OCI-LY3 (cell line): ENCODE measurements at regions not wholly inside any gene's neighbourhood (a gene's known extent, or its start where the extent isn't known, plus 50 kb on each side); places are given as distances from the start of the nearest gene placed in this dataset.

Source experiments
- H2AFZ ChIP-seq: fragments of 200-600, 300-600 bp; shearing (Covaris generic); 2 replicates; pipeline ENCODE4 v1.6.0; 2014; ENCODE audit warnings: antibody characterized with exemption, low read depth, low read length
- H3K27ac ChIP-seq: fragments of 200-600, 300-600 bp; sonication (generic); 2 replicates; pipeline ENCODE4 v1.5.1; 2014; ENCODE audit warnings: mild to moderate bottlenecking, low read length, moderate library complexity, mixed read lengths
- H3K27me3 ChIP-seq: fragments of 200-600, 300-600 bp; sonication (generic); 2 replicates; pipeline ENCODE4 v1.6.1; 2014; ENCODE audit warnings: low read depth, low read length, mixed read lengths
- H3K36me3 ChIP-seq: fragments of 200-600, 300-600 bp; sonication (generic); replicated peaks from 2 replicates; pipeline ENCODE3; 2014; ENCODE audit warnings: low read depth, low read length, mixed read lengths
- H3K4me1 ChIP-seq: fragments of 300-600, 200-600 bp; sonication (generic); 2 replicates; pipeline ENCODE4 v1.6.1; 2014; ENCODE audit warnings: low read length, mixed read lengths
- H3K4me2 ChIP-seq: fragments of 200-600, 300-600 bp; sonication (generic); 2 replicates; pipeline ENCODE4 v1.6.1; 2014; ENCODE audit warnings: low read length, mixed read lengths
- H3K4me3 ChIP-seq: fragments of 300-600, 200-600 bp; sonication (generic); 2 replicates; pipeline ENCODE4 v1.5.1; 2014; ENCODE audit warnings: antibody characterized with exemption, mild to moderate bottlenecking, low read length, moderate library complexity
- H3K79me2 ChIP-seq: fragments of 300-600, 200-600 bp; shearing (Covaris generic); 2 replicates; pipeline ENCODE4 v1.6.1; 2014; ENCODE audit warnings: mild to moderate bottlenecking, low read length, mixed read lengths
- H3K9ac ChIP-seq: fragments of 300-600, 200-600 bp; shearing (Covaris generic); 2 replicates; pipeline ENCODE4 v1.6.0; 2014; ENCODE audit warnings: mild to moderate bottlenecking, low read length, moderate library complexity
- H3K9me3 ChIP-seq: fragments of 200-600, 300-600 bp; shearing (Covaris generic); 2 replicates; pipeline ENCODE4 v1.6.1; 2014; ENCODE audit warnings: low read length, mixed read lengths; ENCODE audit not compliant: insufficient read depth
- H4K20me1 ChIP-seq: fragments of 200-600, 300-600 bp; sonication (generic); 2 replicates; pipeline ENCODE4 v1.6.1; 2016; ENCODE audit warnings: low read length, mixed read lengths; ENCODE audit not compliant: insufficient read depth
- EZH2phosphoT487 ChIP-seq: fragments of 200-600 bp; shearing (Covaris generic); IDR thresholded peaks from 2 replicates; pipeline ENCODE4 v1.6.1; 2018; ENCODE audit warnings: antibody characterized with exemption, mixed run types, low read depth
- TF ChIP-seq, protein P1 (sequence below): fragments of 200-600, 300-600 bp; sonication (generic); IDR thresholded peaks from 2 replicates; pipeline ENCODE4 v1.5.1; 2014; ENCODE audit warnings: antibody characterized with exemption, low read length, low read depth

DNA sequence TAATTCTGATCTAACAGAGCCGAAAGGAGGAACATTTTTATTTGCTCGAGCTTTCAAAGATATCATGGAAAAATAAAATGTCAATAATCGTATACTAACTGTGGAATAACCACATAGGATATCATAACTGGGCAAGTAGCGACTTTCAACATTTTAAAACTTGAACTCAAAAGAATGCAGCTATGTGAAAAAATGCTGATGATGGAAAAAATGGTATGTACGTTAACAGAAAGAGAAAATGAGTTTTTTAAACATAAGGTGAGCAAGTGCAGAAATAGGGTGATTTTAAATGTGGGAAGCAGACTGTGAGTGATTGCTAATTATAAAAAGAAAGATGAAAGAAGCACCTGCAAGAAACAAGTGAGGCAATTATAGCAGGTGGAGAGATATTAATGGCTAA is 238.3 kb upstream of the HSF2 start:
- Histone ChIP-seq H3K36me3 (no peaks in the 10 kb centered on the region), H4K20me1 (no peaks in the 10 kb centered on the region), H3K27ac (no peak overlapping the region), H3K4me2 (no peak overlapping the region), H2AFZ (no peak overlapping the region), H3K79me2 (no peaks in the 10 kb centered on the region), H3K9ac (no peak overlapping the region), H3K4me1 (no peaks in the 10 kb centered on the region), H3K27me3 (no peaks in the 10 kb centered on the region), H3K9me3 (no peaks in the 10 kb centered on the region), H3K4me3 (no peak overlapping the region)
- TF ChIP-seq, protein P1, sequence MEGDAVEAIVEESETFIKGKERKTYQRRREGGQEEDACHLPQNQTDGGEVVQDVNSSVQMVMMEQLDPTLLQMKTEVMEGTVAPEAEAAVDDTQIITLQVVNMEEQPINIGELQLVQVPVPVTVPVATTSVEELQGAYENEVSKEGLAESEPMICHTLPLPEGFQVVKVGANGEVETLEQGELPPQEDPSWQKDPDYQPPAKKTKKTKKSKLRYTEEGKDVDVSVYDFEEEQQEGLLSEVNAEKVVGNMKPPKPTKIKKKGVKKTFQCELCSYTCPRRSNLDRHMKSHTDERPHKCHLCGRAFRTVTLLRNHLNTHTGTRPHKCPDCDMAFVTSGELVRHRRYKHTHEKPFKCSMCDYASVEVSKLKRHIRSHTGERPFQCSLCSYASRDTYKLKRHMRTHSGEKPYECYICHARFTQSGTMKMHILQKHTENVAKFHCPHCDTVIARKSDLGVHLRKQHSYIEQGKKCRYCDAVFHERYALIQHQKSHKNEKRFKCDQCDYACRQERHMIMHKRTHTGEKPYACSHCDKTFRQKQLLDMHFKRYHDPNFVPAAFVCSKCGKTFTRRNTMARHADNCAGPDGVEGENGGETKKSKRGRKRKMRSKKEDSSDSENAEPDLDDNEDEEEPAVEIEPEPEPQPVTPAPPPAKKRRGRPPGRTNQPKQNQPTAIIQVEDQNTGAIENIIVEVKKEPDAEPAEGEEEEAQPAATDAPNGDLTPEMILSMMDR = no peak
- TF ChIP-seq EZH2phosphoT487 = no peak

DNA sequence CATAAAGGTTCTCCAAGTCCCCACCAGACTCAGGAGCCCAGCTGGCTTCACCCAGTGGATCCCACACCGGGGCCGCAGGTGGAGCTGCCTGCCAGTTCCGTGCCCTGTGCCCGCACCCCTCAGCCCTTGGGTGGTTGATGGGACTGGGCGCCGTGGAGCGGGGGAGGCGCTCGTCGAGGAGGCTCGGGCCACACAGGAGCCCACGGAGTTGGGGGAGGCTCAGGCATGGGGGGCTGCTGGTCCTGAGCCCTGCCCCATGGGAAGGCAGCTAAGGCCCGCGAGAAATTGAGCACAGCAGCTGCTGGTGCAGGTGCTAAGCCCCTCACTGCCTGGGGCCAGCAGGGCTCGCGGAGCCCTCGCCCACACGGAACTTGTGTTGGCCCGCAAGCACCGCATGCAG is 234.4 kb upstream of the HSF2 start:
- Histone ChIP-seq H3K4me2 (no peak overlapping the region), H3K9me3 (no peaks in the 10 kb centered on the region), H3K36me3 (no peaks in the 10 kb centered on the region), H3K27ac (no peak overlapping the region), H3K4me1 (no peaks in the 10 kb centered on the region), H3K9ac (no peak overlapping the region), H4K20me1 (no peaks in the 10 kb centered on the region), H2AFZ (no peak overlapping the region), H3K27me3 (no peaks in the 10 kb centered on the region), H3K79me2 (no peaks in the 10 kb centered on the region), H3K4me3 (no peak overlapping the region)
- TF ChIP-seq, protein P1 = no peak
- TF ChIP-seq EZH2phosphoT487 = no peak

DNA sequence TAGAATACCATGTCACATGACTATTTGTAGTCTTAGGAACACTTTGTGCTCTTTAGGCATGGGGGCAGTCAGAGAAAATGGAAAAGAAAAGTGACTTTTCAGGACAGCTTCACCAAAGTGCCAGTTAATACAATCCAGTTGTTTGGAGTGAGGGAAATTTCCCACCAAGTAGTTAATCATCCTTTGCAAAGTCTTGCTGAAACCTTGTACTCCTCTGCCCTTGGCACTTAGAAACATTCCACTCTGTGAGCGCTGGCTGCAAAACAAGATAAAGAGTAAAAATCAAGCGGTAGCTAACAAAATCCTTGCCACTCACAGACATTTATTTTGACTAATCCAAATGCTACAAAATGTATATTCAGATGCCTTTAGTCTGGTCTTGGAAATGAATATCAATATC is 229.2 kb upstream of the HSF2 start:
- H4K20me1 ChIP-seq = no peaks in the 10 kb centered on the region
- no peaks in the 10 kb centered on the region for H3K9me3 ChIP-seq
- no peaks in the 10 kb centered on the region for H3K4me1 ChIP-seq
- no peak overlapping the region for H3K4me3 ChIP-seq
- TF ChIP-seq, protein P1 = no peak
- no peak for TF ChIP-seq EZH2phosphoT487
- H3K27ac ChIP-seq = no peak overlapping the region
- H3K9ac ChIP-seq = no peak overlapping the region
- H3K79me2 ChIP-seq = no peaks in the 10 kb centered on the region
- H3K4me2 ChIP-seq = no peak overlapping the region
- no peak overlapping the region for H2AFZ ChIP-seq
- no peaks in the 10 kb centered on the region for H3K36me3 ChIP-seq
- H3K27me3 ChIP-seq = no peaks in the 10 kb centered on the region

DNA sequence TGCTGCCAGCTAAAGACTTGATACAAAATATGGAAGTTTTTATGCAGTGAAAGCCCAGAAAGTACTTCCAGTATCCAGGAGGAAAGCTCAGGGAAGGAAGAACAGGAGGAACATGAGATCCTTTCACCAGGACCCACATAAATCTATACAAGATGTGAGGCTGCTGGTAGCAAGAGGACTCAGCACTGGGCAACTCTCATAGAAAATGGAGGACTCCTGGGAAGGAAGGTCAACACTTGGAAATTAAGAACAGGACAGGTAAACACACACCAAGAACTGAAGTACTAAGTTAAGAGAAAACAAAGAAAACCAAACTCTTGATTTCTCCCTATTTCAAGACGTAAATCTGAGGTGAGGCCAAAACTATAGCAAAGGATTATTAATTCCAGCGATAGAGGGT is 220.5 kb upstream of the HSF2 start:
- Histone ChIP-seq H3K36me3 (no peaks in the 10 kb centered on the region), H3K9me3 (no peaks in the 10 kb centered on the region), H3K27ac (no peak overlapping the region), H3K79me2 (no peaks in the 10 kb centered on the region), H3K4me1 (no peaks in the 10 kb centered on the region), H3K4me2 (no peak overlapping the region), H3K27me3 (no peaks in the 10 kb centered on the region), H3K4me3 (no peak overlapping the region), H4K20me1 (no peaks in the 10 kb centered on the region), H2AFZ (no peak overlapping the region), H3K9ac (no peak overlapping the region)
- no peak for TF ChIP-seq EZH2phosphoT487
- TF ChIP-seq, protein P1 = no peak
